Islet precursor cell (in vitro differentiated cells): ENCODE measurements at regions not wholly inside any gene's neighbourhood (a gene's known extent, or its start where the extent isn't known, plus 50 kb on each side); places are given as distances from the start of the nearest gene placed in this dataset.

Experiments
- DNase-seq: peaks from one replicate; pipeline ENCODE4 v3.0.0-alpha.2; 2018

DNA sequence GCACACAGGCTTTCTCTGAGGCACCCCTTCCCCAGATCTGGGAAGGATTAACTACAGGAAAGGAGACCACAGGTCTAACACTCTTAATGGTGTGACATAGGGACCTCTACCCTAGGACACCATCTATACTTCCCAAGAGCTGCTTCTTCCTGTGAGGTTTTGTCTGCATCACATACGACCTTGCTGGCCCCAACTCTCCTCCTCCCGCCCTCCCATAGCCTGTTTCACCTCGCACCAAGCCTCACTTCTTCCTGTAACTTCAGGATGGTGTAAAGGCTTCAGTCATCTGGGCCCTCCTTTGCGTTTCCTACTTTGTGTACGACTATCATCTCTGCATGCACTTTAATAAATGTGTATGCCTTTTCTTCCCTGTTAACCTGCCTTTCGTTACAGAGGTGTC lies 274.3 kb downstream of the KLF6 start:
- no peak for DNase-seq

GRCh38 chr10:3509355-3509754 lies 275.7 kb downstream of the KLF6 start:
- no peak for DNase-seq

GRCh38 chr10:3503299-3503698 lies 281.7 kb downstream of the KLF6 start:
- DNase-seq, result no peak

- no peak for DNase-seq
Observed at GRCh38 chr10:3502673-3503072, 282.3 kb downstream of the KLF6 start.

GRCh38 chr10:3500408-3500856 lies 284.6 kb downstream of the KLF6 start:
- DNase-seq, result peak; percentile 98

GRCh38 chr10:3499120-3499519 lies 285.9 kb downstream of the KLF6 start:
- peak; percentile 18 for DNase-seq

DNA sequence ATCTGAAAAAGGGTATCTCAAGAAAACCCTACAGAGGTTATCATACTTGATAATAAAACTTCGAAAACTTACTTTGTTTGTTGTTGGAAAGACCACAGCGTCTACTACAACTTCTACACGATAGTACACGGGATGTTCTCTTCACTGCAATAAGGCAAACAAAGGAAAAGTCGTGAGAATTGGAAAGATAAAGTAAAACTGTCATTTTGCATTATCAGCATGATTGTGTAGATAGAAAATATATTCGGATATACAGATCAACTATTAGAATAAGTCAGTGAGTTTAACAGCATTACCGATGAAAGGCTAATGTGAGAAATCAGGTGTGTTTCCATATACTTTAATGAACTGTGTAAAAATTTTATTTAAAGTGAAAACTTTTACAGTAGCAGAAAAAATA lies 287.4 kb downstream of the KLF6 start:
- DNase-seq, result no peak

DNA sequence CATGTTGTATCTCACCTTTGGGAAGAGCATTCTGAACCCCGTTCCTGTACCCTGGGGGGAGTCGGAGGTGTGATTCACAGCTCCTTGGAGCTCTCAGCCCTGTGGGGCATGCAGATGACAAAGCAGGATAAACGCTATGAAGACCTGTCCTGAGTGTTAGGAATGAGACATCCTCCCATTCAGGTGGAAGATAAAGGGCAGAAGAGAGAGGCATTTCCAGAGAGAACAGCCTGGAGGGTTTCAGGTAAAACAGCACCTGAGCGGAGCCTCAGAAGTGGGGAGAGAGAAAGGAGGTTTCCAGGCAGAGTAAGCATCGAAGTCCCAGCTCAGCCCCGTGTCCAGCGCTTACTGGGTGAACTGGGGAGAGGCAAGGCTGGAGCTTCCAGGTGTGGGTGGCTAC lies 288.9 kb downstream of the KLF6 start:
- DNase-seq, result peak; percentile 91

- DNase-seq, result peak; percentile 80
Observed at GRCh38 chr10:3495281-3495680, 289.7 kb downstream of the KLF6 start.

DNA sequence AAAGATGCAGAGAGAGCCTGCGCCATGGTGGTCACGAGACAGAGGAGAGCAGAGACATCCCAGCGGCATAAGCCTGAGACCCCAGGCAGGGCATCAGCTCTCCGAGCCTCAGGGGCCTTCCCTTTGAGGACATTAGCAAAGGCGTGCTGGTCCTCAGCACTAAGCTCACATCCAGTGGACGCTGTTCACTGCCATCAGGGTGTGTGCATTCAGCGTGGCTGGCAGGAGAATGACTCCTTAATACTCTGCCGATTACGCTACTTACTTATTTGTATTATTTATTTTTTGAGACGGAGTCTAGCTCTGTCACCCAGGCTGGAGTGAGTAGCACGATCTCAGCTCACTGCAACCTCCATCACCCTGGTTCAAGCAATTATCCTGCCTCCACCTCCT lies 290.2 kb downstream of the KLF6 start:
- no peak for DNase-seq

DNA sequence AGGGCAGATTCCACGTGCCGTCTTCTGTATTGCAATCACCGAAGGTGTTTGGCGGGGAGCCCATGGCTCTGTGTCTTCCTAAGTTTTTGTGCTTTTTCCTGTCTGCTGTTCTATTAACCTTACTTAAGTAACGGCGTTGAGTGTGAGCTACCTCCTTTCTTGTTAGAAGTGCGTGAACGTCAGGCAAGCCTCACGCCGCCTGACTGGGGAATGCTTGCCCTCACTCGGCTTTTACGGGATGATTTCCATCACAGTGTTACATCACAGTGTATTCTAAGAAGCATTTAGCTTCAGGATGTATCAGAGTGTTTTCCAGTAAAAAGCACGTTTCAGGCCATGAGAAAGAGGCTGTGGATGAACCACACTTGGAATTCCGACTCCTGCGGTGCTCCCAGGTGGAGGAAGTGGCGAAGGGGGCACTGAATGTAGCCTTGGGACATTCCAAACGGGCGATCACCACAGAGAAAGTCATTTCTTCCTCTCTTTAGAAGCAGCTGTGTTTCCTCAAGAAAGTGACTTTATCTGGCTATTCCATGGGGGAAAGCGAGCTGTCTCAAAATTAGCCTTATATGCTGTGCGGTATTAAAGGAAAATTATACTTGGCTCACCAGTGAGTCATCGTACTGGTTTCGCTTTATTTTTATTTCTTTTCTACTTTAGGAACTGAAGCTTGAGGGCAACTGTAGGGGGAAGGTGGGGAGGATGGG lies 290.7 kb downstream of the KLF6 start:
- DNase-seq, result peak; percentile 55

GRCh38 chr10:3493621-3494020 lies 291.4 kb downstream of the KLF6 start:
- peak; percentile 4 for DNase-seq

DNA sequence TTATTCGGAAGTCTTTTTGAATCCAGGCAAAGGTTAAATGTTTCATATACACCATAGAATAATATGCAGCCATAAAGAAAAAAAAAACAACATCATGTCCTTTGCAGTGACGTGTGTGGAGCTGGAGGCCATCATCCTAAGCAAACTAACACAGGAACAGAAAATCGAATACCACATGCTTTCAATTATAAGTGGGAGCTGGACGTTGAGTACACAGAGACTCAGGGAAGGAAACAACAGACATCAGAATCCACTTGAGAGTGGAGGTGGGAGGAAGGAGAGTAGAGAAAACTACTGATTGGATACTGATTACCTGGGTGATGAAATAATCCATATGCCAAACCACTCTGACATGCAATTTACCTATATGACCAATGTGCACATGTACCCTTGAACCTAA lies 293.4 kb downstream of the KLF6 start:
- DNase-seq, result peak; percentile 0

- DNase-seq, result peak; percentile 35
Observed at GRCh38 chr10:3487228-3487627, 297.8 kb downstream of the KLF6 start.

- DNase-seq, result peak; percentile 96
Observed at GRCh38 chr10:3486346-3487065, 298.5 kb downstream of the KLF6 start.

DNA sequence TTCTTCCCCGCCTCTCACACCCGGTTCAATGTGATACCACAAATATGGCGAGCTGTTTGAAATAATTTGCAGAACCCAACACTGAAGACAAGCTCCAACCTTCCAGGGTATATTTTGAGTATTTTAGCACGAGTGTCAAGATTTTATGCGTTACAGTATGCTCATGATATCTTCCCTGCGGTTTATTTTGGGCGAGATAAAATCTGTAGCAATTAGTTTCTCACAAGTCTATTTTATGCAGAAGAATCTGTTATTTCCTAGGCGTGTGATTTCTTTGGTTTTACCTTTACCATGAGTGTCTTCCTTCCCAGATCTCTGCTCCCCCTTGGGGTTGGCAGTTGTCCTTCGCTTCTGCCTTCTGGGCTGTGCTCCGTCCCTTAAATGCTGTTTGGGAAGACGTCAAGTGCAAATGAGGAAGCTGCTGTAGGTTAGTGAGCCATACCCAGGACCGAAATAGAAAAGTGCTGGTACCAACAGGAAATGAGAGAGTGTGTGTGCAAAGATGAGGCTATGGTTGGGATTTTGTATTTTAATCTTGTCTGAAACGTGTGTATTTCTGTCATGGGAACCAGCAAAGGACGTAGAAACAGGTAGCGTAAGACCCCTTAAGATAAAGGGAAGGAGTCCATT lies 299.8 kb downstream of the KLF6 start:
- DNase-seq, result no peak

GRCh38 chr10:3484306-3485056 lies 300.5 kb downstream of the KLF6 start:
- DNase-seq, result peak; percentile 94

- DNase-seq, result peak; percentile 90
Observed at GRCh38 chr10:3482200-3482993, 302.6 kb downstream of the KLF6 start.

DNA sequence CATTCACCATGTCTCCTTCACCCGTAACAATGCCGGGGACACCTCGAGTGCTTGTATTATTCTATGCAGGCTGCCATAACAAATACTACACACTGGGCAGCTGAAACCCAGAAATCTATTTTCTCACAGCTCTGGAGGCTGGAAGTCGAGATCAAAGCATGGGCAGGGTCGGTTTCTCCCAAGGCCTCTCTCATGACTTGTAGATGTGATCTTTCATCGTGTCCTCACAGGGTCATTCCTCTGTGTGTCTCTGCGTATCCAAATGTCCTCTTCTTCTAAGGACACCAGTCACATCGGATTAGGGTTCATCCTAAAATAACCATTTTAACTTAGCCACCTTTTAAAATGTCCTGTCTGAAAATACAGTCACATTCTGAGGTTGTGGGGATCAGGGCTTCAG lies 303.5 kb downstream of the KLF6 start:
- DNase-seq, result peak; percentile 15

DNA sequence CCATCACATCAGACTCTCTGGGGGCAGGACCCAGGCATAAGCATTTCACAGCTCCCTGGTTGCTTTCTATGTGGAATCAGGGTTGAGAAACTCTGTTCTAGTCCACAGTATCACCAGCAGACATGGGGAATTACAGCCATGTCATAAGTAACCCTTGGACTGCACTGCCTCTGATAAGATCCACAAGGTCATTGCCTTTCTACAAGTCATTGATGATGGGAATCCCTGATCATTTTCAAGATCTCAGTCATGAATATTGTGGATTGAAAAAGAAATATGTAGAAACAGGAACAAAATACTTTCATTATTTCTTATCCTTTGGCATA lies 304.1 kb downstream of the KLF6 start:
- DNase-seq, result no peak

- DNase-seq, result peak; percentile 23
Observed at GRCh38 chr10:3480281-3480989, 304.6 kb downstream of the KLF6 start.
